ENCODE measurements at regions not wholly inside any gene's neighbourhood (a gene's known extent, or its start where the extent isn't known, plus 50 kb on each side); places are given as distances from the start of the nearest gene placed in this dataset.
"Not testable (repeated sequence)": the region's sequence is repeated elsewhere in the genome, so short reads cannot be mapped to it uniquely, and the experiment has no call there.

GRCh38 chr1:112833806-112834205 is 118.7 kb upstream of the PPM1J start:
- H3K36me3 ChIP-seq (ENCODE audit: control insufficient read depth in 2 of 3, insufficient read depth in 3 of 3, low read length in 3 of 3): no peaks in the 10 kb centered on the region
- intact Hi-C loops (cut with DNase I): no loop called here
- no peak overlapping the region for H3K27ac ChIP-seq (ENCODE audit: low read depth in 2 of 2, low read length in 2 of 2)
- TF ChIP-seq CTCF (IDR thresholded peaks at IDR 0.05; ENCODE audit: borderline replicate concordance, extremely low read depth, insufficient read depth): no peak
- no peaks in the 10 kb centered on the region for H3K4me1 ChIP-seq (ENCODE audit: control insufficient read depth in 2 of 3, insufficient read depth in 2 of 3, low read depth in 1 of 3, low read length in 3 of 3)
- H3K9ac ChIP-seq (ENCODE audit: low read length in 3 of 3): no peak overlapping the region
- FAIRE-seq (no peak), DNase-seq (no peak)
- no peaks in the 10 kb centered on the region for H3K9me3 ChIP-seq (ENCODE audit: control insufficient read depth in 2 of 3, insufficient read depth in 1 of 3, low read length in 3 of 3)
- no peak overlapping the region for H3K4me3 ChIP-seq (ENCODE audit: low read length in 3 of 3)
- H3K27me3 ChIP-seq (ENCODE audit: control insufficient read depth, insufficient read depth, low read length): no peaks in the 10 kb centered on the region

- DNase-seq; FAIRE-seq; intact Hi-C loops (cut with DNase I); H3K4me3 ChIP-seq (ENCODE audit: low read length in 3 of 3); H3K9me3 ChIP-seq (ENCODE audit: control insufficient read depth in 2 of 3, insufficient read depth in 1 of 3, low read length in 3 of 3); H3K27ac ChIP-seq (ENCODE audit: low read depth in 2 of 2, low read length in 2 of 2); H3K4me1 ChIP-seq (ENCODE audit: control insufficient read depth in 2 of 3, insufficient read depth in 2 of 3, low read depth in 1 of 3, low read length in 3 of 3); H3K9ac ChIP-seq (ENCODE audit: low read length in 3 of 3); H3K27me3 ChIP-seq (ENCODE audit: control insufficient read depth, insufficient read depth, low read length); H3K36me3 ChIP-seq (ENCODE audit: control insufficient read depth in 2 of 3, insufficient read depth in 3 of 3, low read length in 3 of 3): not testable (repeated sequence)
These were observed 117.1 kb upstream of the PPM1J start for GRCh38 chr1:112832259-112832658.

- H3K36me3 ChIP-seq (ENCODE audit: control insufficient read depth in 2 of 3, insufficient read depth in 3 of 3, low read length in 3 of 3); H3K4me1 ChIP-seq (ENCODE audit: control insufficient read depth in 2 of 3, insufficient read depth in 2 of 3, low read depth in 1 of 3, low read length in 3 of 3); DNase-seq; H3K27me3 ChIP-seq (ENCODE audit: control insufficient read depth, insufficient read depth, low read length); FAIRE-seq; H3K4me3 ChIP-seq (ENCODE audit: low read length in 3 of 3); H3K27ac ChIP-seq (ENCODE audit: low read depth in 2 of 2, low read length in 2 of 2); intact Hi-C loops (cut with DNase I); H3K9me3 ChIP-seq (ENCODE audit: control insufficient read depth in 2 of 3, insufficient read depth in 1 of 3, low read length in 3 of 3); H3K9ac ChIP-seq (ENCODE audit: low read length in 3 of 3): not testable (repeated sequence)
These were observed 114.6 kb upstream of the PPM1J start for GRCh38 chr1:112829691-112830090.

GRCh38 chr1:112828716-112829115 is 113.6 kb upstream of the PPM1J start:
- no peak for DNase-seq
- Histone ChIP-seq H3K9ac (ENCODE audit: low read length in 3 of 3) (no peak overlapping the region), H3K4me1 (ENCODE audit: control insufficient read depth in 2 of 3, insufficient read depth in 2 of 3, low read depth in 1 of 3, low read length in 3 of 3) (no peaks in the 10 kb centered on the region), H3K9me3 (ENCODE audit: control insufficient read depth in 2 of 3, insufficient read depth in 1 of 3, low read length in 3 of 3) (no peaks in the 10 kb centered on the region), H3K36me3 (ENCODE audit: control insufficient read depth in 2 of 3, insufficient read depth in 3 of 3, low read length in 3 of 3) (no peaks in the 10 kb centered on the region), H3K4me3 (ENCODE audit: low read length in 3 of 3) (no peak overlapping the region), H3K27me3 (ENCODE audit: control insufficient read depth, insufficient read depth, low read length) (no peaks in the 10 kb centered on the region), H3K27ac (ENCODE audit: low read depth in 2 of 2, low read length in 2 of 2) (no peak overlapping the region)
- intact Hi-C loops (cut with DNase I): no loop called here
- no peak for TF ChIP-seq CTCF (IDR thresholded peaks at IDR 0.05; ENCODE audit: borderline replicate concordance, extremely low read depth, insufficient read depth)
- FAIRE-seq: no peak

GRCh38 chr1:112827391-112827790 is 112.3 kb upstream of the PPM1J start:
- DNase-seq; H3K27me3 ChIP-seq (ENCODE audit: control insufficient read depth, insufficient read depth, low read length); FAIRE-seq; H3K4me3 ChIP-seq (ENCODE audit: low read length in 3 of 3); H3K36me3 ChIP-seq (ENCODE audit: control insufficient read depth in 2 of 3, insufficient read depth in 3 of 3, low read length in 3 of 3); H3K27ac ChIP-seq (ENCODE audit: low read depth in 2 of 2, low read length in 2 of 2); H3K9me3 ChIP-seq (ENCODE audit: control insufficient read depth in 2 of 3, insufficient read depth in 1 of 3, low read length in 3 of 3); H3K9ac ChIP-seq (ENCODE audit: low read length in 3 of 3); H3K4me1 ChIP-seq (ENCODE audit: control insufficient read depth in 2 of 3, insufficient read depth in 2 of 3, low read depth in 1 of 3, low read length in 3 of 3); intact Hi-C loops (cut with DNase I): not testable (repeated sequence)
